GM10266 (cell line): ENCODE measurements at regions not wholly inside any gene's neighbourhood (a gene's known extent, or its start where the extent isn't known, plus 50 kb on each side); places are given as distances from the start of the nearest gene placed in this dataset.
"Not testable (repeated sequence)": the region's sequence is repeated elsewhere in the genome, so short reads cannot be mapped to it uniquely, and the experiment has no call there.

Source experiments
- DNase-seq: peaks from one replicate; pipeline ENCODE4 v3.0.0; 2012; ENCODE audit errors: extremely low spot score
- TF ChIP-seq, protein P1 (sequence below): IDR thresholded peaks from 2 replicates; pipeline ENCODE4 v1.5.1; 2012; ENCODE audit warnings: mild to moderate bottlenecking, low read depth; ENCODE audit not compliant: control insufficient read depth, insufficient read depth; ENCODE audit errors: missing control alignments

DNA sequence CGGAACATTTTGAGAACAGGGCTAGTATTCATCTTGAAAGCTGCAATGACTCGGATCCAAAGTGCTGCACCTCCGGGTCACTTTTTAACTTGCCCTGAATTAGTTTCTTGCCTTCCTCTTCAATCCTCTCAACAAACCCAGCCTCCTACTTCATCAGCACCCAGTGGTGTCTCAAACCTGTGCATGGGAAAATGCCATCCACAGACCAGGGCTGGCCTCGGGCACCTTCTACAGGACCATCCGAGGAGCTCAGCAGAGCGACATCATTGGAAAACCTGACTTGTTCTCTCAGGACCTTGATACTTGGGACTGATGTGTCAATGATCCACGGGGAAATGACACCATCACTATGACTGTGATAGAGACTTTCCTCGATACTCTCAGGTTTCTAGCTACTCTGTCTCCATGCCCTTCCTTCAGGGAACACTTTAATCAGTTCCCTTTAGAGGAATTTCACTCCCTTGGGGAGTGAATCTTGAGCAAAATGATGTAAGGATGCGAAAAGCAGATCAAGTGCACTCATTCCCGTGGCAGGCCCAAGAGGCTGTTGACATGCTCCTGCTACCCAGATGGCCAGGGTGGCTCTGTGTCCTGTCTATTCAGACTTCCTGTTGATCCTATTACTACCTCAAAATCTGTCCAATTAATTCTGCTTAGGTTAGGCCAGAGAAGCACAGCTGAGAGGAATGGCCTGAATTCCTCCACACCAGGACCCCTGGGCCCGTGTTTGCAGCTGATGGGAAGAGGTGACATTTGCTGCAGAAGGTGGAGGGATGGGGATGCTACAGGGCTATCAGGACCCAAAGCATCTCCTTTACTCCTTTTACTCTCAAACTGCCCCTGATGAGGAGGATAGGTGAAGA, 96.5 kb upstream of the SLC25A48 start:
- TF ChIP-seq, protein P1, sequence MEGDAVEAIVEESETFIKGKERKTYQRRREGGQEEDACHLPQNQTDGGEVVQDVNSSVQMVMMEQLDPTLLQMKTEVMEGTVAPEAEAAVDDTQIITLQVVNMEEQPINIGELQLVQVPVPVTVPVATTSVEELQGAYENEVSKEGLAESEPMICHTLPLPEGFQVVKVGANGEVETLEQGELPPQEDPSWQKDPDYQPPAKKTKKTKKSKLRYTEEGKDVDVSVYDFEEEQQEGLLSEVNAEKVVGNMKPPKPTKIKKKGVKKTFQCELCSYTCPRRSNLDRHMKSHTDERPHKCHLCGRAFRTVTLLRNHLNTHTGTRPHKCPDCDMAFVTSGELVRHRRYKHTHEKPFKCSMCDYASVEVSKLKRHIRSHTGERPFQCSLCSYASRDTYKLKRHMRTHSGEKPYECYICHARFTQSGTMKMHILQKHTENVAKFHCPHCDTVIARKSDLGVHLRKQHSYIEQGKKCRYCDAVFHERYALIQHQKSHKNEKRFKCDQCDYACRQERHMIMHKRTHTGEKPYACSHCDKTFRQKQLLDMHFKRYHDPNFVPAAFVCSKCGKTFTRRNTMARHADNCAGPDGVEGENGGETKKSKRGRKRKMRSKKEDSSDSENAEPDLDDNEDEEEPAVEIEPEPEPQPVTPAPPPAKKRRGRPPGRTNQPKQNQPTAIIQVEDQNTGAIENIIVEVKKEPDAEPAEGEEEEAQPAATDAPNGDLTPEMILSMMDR: no peak
- DNase-seq: no peak

DNA sequence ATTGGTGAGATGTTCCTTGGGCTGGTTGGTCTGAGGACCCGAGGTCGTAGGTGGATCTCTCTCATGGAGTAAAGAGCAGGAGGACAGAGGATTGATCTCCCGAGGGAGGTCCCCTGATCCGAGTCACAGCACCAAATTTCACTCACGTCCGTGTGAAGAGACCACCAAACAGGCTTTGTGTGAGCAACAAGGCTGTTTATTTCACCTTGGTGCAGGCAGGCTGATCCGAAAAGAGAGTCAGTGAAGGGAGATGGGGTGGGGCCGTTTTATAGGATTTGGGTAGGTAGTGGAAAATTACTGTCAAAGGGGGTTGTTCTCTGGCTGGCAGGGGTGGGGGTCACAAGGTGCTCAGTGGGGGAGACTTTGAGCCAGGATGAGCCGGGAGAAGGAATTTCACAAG, 97.5 kb upstream of the SLC25A48 start:
- not testable (repeated sequence) for DNase-seq

DNA sequence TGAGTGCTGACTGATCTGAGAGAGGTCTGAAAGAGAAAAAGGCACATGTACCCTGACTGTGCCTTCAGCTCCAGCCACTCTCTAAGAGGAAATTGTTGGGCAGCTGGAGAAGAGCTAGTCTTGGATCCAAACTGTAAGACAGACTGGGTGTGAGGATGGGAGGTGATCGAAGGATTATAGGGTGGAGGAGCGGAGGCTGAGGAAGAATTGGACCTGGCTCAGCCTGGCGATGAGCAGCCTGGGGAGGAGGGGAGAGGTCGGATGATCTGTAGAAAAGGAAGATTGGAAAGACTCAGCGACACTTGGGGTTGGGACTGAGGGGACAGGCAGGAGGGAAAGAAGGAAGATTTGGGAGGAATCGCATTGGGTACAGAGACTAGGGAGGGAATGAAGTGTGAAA, 98.6 kb upstream of the SLC25A48 start:
- DNase-seq: no peak
- TF ChIP-seq, protein P1: no peak

DNA sequence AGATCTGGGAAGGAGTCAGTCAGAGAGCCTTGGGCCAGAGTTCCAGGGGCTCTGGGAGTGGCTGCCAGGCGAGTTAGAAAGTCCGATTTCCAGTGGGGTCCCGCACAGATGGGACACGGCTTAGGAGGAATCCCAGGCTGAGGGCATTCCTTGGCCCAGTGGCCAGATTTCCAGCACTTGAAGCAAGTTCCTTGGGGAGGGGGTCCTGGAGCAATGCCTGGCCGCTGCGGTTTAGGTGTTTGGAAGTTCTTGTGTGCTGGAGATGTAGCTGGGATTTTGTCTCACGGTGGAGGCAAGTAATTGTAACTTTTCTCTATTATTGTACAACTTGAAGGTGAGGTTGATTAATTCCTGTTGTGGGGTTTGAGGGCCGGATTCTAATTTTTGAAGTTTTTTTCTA, 99.5 kb upstream of the SLC25A48 start:
- not testable (repeated sequence) for DNase-seq

DNA sequence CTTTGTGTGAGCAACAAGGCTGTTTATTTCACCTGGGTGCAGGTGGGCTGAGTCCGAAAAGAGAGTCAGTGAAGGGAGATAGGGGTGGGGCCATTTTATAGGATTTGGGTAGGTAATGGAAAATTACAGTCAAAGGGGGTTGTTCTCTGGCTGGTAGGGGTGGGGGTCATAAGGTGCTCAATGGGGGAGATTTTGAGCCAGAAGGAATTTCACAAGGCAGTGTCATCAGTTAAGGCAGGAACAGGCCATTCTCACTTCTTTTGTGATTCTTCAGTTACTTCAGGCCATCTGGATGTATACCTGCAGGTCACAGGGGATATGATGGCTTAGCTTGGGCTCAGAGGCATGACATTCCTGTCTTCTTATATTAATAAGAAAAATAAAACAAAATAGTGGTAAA, 103.4 kb upstream of the SLC25A48 start:
- not testable (repeated sequence) for DNase-seq

DNA sequence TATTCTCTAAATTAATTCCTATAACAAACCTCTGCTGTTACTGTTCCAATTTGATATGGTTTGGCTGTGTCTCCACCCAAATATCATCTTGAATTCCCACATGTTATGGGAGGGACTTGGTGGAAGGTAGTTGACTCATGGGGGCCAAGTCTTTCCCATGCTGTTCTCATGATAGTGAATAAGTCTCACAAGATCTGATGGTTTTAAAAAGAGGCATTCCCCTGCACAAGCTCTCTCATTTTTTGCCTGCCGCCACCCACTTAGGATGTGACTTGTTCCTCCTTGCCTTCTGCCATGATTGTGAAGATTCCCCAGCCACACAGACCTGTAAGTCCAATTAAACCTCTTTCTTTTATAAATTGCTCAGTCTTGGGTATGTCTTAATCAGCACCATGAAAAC, 104.3 kb upstream of the SLC25A48 start:
- not testable (repeated sequence) for DNase-seq

DNA sequence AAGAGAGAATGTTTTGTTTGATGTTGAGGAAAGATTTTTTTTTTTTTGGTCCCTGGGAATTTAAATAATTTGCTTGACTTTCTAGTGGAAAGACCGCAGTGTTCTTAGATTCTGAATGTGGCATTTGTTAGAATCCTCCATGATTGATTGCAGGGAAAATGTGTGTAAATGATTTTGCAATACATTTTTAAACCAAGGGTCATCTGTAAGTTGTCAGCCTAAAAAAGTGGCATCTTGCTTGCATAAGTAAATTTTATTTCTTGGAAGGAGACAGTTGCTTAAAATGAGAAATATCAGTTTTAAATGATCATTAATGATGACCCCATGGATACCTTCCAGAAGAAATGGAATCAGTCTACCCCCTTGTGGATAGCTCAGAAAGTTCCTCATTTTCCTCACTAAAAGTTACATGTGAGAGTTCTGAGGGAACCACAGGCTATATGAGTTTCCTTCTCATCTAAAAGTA, 105.1 kb upstream of the SLC25A48 start:
- DNase-seq: no peak
- TF ChIP-seq, protein P1: no peak

DNA sequence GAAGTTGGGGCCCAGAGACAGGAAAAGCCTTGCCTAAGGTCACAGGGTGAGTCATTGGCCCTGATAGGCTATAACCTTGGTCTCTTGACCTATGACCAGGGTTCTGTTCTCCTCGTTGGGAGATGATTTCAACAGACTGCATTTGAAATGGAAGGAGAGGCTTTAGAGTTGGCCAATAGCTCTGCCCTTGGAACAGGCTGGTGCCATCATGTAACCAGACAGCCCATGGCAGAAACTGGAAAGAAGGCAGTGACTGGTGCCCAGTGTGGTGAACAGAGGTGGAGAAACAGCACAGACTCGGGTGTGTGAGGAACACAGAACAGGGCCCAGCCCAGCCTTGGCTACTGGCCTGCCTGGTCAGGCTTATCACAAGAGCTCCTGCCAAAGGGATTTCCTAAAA, 109.8 kb upstream of the SLC25A48 start:
- no peak for DNase-seq
- TF ChIP-seq, protein P1: no peak

DNA sequence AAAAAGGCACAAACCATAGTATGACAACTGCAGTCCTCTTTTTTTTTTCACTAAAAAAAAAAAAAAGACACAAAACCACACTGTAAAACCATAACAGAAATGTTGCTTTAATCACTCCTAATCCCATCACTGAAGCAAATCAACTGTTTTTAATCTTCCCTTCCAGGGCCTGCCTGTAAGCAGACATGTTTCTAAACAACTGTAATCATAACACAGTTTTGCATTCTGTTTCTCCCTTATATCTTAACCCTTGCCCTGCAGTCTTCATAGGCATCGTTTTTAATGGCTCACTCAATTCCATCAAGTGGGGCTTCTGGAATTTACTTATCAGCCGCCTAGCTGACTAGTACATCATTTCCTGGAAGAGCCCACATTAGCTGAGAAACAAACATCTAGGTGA, 111.0 kb upstream of the SLC25A48 start:
- TF ChIP-seq, protein P1: no peak
- DNase-seq: no peak
